SK-N-SH treated with all-trans-retinoic acid at 6 μM for 48 hours (cell line): ENCODE measurements at regions not wholly inside any gene's neighbourhood (a gene's known extent, or its start where the extent isn't known, plus 50 kb on each side); places are given as distances from the start of the nearest gene placed in this dataset.

Experiments
- ATAC-seq: fragments of 200-7000 bp; cut with Tn5 transposase; 3 replicates; pipeline ENCODE4 v1.9.1; 2020; ENCODE audit warnings: mild to moderate bottlenecking, moderate library complexity
- ARNTL ChIP-seq: fragments of 450-650 bp; formaldehyde crosslinking; IDR thresholded peaks from 2 replicates; pipeline ENCODE4 v1.5.0; 2020; ENCODE audit warnings: low read depth, mild to moderate bottlenecking, moderate library complexity, borderline replicate concordance
- BACH2 ChIP-seq: fragments of 250-450 bp; sonication (Bioruptor Pico); IDR thresholded peaks from 2 replicates; pipeline ENCODE4 v1.9.0; 2021; ENCODE audit warnings: mild to moderate bottlenecking, borderline replicate concordance
- CSDC2 ChIP-seq: fragments of 250-450 bp; sonication (Bioruptor Pico); IDR thresholded peaks from 2 replicates; pipeline ENCODE4 v1.5.0; 2020; ENCODE audit warnings: mild to moderate bottlenecking, moderate library complexity
- ESRRG ChIP-seq: fragments of 250-450 bp; sonication (Bioruptor Pico); IDR thresholded peaks from 2 replicates; pipeline ENCODE4 v1.6.1; 2021; ENCODE audit warnings: mild to moderate bottlenecking
- GLIS3 ChIP-seq: fragments of 250-450 bp; sonication (Bioruptor Pico); IDR thresholded peaks from 2 replicates; pipeline ENCODE4 v1.5.0; 2020; ENCODE audit warnings: mild to moderate bottlenecking, moderate library complexity
- ISL1 ChIP-seq: fragments of 250-450 bp; sonication (Bioruptor Pico); IDR thresholded peaks from 2 replicates; pipeline ENCODE4 v2.1.2; 2022; ENCODE audit warnings: mild to moderate bottlenecking, moderate library complexity
- OSR1 ChIP-seq: fragments of 250-450 bp; sonication (Bioruptor Pico); IDR thresholded peaks from 2 replicates; pipeline ENCODE4 v1.8.0; 2022; ENCODE audit warnings: moderate library complexity, mild to moderate bottlenecking, inconsistent platforms
- PPARA ChIP-seq: fragments of 250-450 bp; sonication (Bioruptor Pico); IDR thresholded peaks from 2 replicates; pipeline ENCODE4 v1.5.0; 2020; ENCODE audit warnings: mild to moderate bottlenecking, borderline replicate concordance
- RARB ChIP-seq: fragments of 250-450 bp; sonication (Bioruptor Pico); IDR thresholded peaks from 2 replicates; pipeline ENCODE4 v1.8.0; 2021; ENCODE audit warnings: mild to moderate bottlenecking, moderate library complexity
- SNAI2 ChIP-seq: fragments of 250-450 bp; sonication (Bioruptor Pico); IDR thresholded peaks from 2 replicates; pipeline ENCODE4 v1.5.0; 2020; ENCODE audit warnings: mild to moderate bottlenecking, moderate library complexity
- TCF4 ChIP-seq: fragments of 250-450 bp; sonication (Bioruptor Pico); IDR thresholded peaks from 2 replicates; pipeline ENCODE4 v1.8.0; 2021; ENCODE audit warnings: mild to moderate bottlenecking, moderate library complexity, borderline replicate concordance
- TOX ChIP-seq: fragments of 250-450 bp; sonication (Bioruptor Pico); IDR thresholded peaks from 2 replicates; pipeline ENCODE4 v1.8.0; 2021; ENCODE audit warnings: mild to moderate bottlenecking, moderate library complexity, borderline replicate concordance
- ZC3H10 ChIP-seq: fragments of 250-450 bp; sonication (Bioruptor Pico); IDR thresholded peaks from 2 replicates; pipeline ENCODE4 v1.5.1; 2021; ENCODE audit warnings: mild to moderate bottlenecking, moderate library complexity
- ZFP30 ChIP-seq: fragments of 450-650 bp; formaldehyde crosslinking; IDR thresholded peaks from 2 replicates; pipeline ENCODE4 v1.5.0; 2022; ENCODE audit warnings: mild to moderate bottlenecking, moderate library complexity
- ZNF565 ChIP-seq: fragments of 450-650 bp; formaldehyde crosslinking; conservative IDR thresholded peaks from 2 replicates; pipeline ENCODE4 v1.5.0; 2020; ENCODE audit warnings: low read depth, mild to moderate bottlenecking, moderate library complexity
- ZNF70 ChIP-seq: fragments of 450-650 bp; formaldehyde crosslinking; IDR thresholded peaks from 2 replicates; pipeline ENCODE4 v1.5.0; 2020; ENCODE audit warnings: mild to moderate bottlenecking, moderate library complexity
- ZNF8 ChIP-seq: fragments of 450-650 bp; formaldehyde crosslinking; IDR thresholded peaks from 2 replicates; pipeline ENCODE4 v1.5.0; 2020; ENCODE audit warnings: mild to moderate bottlenecking, moderate library complexity
- TF ChIP-seq, protein P1 (sequence below): fragments of 250-450 bp; sonication (Bioruptor Pico); IDR thresholded peaks from 2 replicates; pipeline ENCODE4 v1.8.0; 2021; ENCODE audit warnings: low read depth, mild to moderate bottlenecking, moderate library complexity, borderline replicate concordance
- TF ChIP-seq, protein P2 (sequence below): fragments of 250-450 bp; sonication (Bioruptor Pico); IDR thresholded peaks from 2 replicates; pipeline ENCODE4 v1.5.1; 2020; ENCODE audit warnings: low read depth, mild to moderate bottlenecking, moderate library complexity
- TF ChIP-seq, protein P3 (sequence below): fragments of 250-450 bp; sonication (Bioruptor Pico); IDR thresholded peaks from 2 replicates; pipeline ENCODE4 v1.8.0; 2020; ENCODE audit warnings: mild to moderate bottlenecking, moderate library complexity, borderline replicate concordance
- TF ChIP-seq, protein P4 (sequence below): fragments of 250-450 bp; sonication (Bioruptor Pico); IDR thresholded peaks from 2 replicates; pipeline ENCODE4 v1.5.1; 2021; ENCODE audit warnings: mild to moderate bottlenecking, moderate library complexity

DNA sequence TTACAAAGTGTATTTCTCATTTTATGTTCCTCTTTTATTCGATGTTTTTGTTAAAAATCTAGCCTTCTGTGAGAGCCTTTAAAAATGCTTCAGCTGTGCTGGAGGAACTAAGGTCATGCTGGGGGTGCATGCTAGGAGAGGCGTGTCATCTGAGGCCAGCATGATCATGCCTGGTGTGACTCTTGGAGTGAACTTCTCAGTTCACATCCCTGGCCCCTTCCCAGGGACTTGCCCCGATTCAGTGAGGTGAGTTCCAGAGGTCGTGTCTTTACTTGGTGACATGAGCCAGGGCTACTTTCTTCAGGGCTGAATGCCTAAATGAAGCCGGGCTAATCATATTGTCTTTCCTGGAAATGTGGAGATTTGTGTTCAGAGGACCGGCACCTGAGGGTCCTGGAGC is 264.9 kb downstream of the MREG start (continued):
- TF ChIP-seq, protein P1, sequence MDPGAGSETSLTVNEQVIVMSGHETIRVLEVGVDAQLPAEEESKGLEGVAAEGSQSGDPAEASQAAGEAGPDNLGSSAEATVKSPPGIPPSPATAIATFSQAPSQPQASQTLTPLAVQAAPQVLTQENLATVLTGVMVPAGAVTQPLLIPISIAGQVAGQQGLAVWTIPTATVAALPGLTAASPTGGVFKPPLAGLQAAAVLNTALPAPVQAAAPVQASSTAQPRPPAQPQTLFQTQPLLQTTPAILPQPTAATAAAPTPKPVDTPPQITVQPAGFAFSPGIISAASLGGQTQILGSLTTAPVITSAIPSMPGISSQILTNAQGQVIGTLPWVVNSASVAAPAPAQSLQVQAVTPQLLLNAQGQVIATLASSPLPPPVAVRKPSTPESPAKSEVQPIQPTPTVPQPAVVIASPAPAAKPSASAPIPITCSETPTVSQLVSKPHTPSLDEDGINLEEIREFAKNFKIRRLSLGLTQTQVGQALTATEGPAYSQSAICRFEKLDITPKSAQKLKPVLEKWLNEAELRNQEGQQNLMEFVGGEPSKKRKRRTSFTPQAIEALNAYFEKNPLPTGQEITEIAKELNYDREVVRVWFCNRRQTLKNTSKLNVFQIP (CRISPR knock-in tag) = no peak

- TF ChIP-seq ZNF8 (CRISPR knock-in tag) = no peak
- no peak for TF ChIP-seq CSDC2 (CRISPR knock-in tag)
- TF ChIP-seq, protein P2, sequence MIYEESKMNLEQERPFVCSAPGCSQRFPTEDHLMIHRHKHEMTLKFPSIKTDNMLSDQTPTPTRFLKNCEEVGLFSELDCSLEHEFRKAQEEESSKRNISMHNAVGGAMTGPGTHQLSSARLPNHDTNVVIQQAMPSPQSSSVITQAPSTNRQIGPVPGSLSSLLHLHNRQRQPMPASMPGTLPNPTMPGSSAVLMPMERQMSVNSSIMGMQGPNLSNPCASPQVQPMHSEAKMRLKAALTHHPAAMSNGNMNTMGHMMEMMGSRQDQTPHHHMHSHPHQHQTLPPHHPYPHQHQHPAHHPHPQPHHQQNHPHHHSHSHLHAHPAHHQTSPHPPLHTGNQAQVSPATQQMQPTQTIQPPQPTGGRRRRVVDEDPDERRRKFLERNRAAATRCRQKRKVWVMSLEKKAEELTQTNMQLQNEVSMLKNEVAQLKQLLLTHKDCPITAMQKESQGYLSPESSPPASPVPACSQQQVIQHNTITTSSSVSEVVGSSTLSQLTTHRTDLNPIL (CRISPR knock-in tag) = no peak
- TF ChIP-seq ESRRG (CRISPR knock-in tag) = no peak
- TF ChIP-seq GLIS3 (CRISPR knock-in tag) = no peak
- TF ChIP-seq SNAI2 = no peak
- no peak for TF ChIP-seq ZNF565 (CRISPR knock-in tag)
- TF ChIP-seq ISL1 = no peak
- TF ChIP-seq, protein P3, sequence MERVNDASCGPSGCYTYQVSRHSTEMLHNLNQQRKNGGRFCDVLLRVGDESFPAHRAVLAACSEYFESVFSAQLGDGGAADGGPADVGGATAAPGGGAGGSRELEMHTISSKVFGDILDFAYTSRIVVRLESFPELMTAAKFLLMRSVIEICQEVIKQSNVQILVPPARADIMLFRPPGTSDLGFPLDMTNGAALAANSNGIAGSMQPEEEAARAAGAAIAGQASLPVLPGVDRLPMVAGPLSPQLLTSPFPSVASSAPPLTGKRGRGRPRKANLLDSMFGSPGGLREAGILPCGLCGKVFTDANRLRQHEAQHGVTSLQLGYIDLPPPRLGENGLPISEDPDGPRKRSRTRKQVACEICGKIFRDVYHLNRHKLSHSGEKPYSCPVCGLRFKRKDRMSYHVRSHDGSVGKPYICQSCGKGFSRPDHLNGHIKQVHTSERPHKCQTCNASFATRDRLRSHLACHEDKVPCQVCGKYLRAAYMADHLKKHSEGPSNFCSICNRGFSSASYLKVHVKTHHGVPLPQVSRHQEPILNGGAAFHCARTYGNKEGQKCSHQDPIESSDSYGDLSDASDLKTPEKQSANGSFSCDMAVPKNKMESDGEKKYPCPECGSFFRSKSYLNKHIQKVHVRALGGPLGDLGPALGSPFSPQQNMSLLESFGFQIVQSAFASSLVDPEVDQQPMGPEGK (CRISPR knock-in tag) = no peak
- no peak for TF ChIP-seq ZNF70 (CRISPR knock-in tag)
- TF ChIP-seq, protein P4, sequence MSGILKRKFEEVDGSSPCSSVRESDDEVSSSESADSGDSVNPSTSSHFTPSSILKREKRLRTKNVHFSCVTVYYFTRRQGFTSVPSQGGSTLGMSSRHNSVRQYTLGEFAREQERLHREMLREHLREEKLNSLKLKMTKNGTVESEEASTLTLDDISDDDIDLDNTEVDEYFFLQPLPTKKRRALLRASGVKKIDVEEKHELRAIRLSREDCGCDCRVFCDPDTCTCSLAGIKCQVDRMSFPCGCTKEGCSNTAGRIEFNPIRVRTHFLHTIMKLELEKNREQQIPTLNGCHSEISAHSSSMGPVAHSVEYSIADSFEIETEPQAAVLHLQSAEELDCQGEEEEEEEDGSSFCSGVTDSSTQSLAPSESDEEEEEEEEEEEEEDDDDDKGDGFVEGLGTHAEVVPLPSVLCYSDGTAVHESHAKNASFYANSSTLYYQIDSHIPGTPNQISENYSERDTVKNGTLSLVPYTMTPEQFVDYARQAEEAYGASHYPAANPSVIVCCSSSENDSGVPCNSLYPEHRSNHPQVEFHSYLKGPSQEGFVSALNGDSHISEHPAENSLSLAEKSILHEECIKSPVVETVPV (CRISPR knock-in tag) = no peak
- ATAC-seq = no peak
These were observed 266.3 kb downstream of the MREG start for GRCh38 chr2:215746887-215747615.

- no peak for ATAC-seq
- TF ChIP-seq ISL1 = no peak
- TF ChIP-seq ZNF565 (CRISPR knock-in tag) = no peak
- no peak for TF ChIP-seq ARNTL (CRISPR knock-in tag)
- TF ChIP-seq, protein P1 (CRISPR knock-in tag) = no peak
- TF ChIP-seq ZNF70 (CRISPR knock-in tag) = no peak
- TF ChIP-seq, protein P3 (CRISPR knock-in tag) = no peak
- TF ChIP-seq, protein P2 (CRISPR knock-in tag) = no peak
- TF ChIP-seq ZNF8 (CRISPR knock-in tag) = no peak
- no peak for TF ChIP-seq SNAI2
- no peak for TF ChIP-seq OSR1
- no peak for TF ChIP-seq RARB
- TF ChIP-seq TCF4 = no peak
- no peak for TF ChIP-seq ZFP30
- TF ChIP-seq BACH2 (CRISPR knock-in tag) = no peak
- TF ChIP-seq PPARA = no peak
- TF ChIP-seq TOX = no peak
- TF ChIP-seq ZC3H10 (CRISPR knock-in tag) = no peak
These were observed 267.0 kb downstream of the MREG start for GRCh38 chr2:215746226-215746886.
